ENCODE measurements at regions not wholly inside any gene's neighbourhood (a gene's known extent, or its start where the extent isn't known, plus 50 kb on each side); places are given as distances from the start of the nearest gene placed in this dataset.

DNA sequence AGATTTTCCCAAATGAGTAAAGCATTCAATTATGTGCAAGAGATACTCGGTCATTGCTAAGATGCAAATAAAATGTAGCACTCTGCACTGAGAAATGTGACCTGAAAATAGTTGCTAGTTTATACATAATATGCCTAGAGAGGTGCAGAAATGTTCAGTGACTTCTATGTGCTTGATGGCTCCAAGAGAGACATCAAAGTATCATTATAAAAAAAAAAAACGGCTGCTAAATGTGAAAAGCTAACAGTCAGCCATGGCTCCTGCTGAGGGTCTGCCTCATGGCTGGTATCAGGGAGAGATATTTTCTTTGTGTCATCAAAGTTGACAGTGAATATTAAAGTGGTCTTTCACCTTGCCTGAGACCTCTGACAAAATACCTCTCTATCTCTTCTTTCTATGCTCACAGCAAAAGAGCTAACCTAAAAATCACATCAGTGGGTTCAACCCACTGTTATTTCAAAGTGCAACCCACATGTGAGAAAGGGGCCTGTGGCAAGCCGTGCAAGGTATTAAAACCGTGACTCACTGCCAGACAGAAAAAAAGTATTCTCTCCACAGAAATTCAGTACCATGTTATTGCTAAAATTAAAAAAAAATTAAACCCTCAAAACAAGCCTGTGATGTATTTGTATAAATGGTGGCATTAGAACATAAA, 259.0 kb downstream of the HIVEP2 start:
- H3K4me1 ChIP-seq: peaks cover 0 to 3% of the 10 kb centered on the region in 2 donors
- H3K4me3 ChIP-seq: no peak overlapping the region
- H3K36me3 ChIP-seq: no peaks in the 10 kb centered on the region
- DNase-seq (no peak), ATAC-seq (no peak)
- H3K27me3 ChIP-seq: no peaks in the 10 kb centered on the region
- TF ChIP-seq, protein P1, sequence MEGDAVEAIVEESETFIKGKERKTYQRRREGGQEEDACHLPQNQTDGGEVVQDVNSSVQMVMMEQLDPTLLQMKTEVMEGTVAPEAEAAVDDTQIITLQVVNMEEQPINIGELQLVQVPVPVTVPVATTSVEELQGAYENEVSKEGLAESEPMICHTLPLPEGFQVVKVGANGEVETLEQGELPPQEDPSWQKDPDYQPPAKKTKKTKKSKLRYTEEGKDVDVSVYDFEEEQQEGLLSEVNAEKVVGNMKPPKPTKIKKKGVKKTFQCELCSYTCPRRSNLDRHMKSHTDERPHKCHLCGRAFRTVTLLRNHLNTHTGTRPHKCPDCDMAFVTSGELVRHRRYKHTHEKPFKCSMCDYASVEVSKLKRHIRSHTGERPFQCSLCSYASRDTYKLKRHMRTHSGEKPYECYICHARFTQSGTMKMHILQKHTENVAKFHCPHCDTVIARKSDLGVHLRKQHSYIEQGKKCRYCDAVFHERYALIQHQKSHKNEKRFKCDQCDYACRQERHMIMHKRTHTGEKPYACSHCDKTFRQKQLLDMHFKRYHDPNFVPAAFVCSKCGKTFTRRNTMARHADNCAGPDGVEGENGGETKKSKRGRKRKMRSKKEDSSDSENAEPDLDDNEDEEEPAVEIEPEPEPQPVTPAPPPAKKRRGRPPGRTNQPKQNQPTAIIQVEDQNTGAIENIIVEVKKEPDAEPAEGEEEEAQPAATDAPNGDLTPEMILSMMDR (IDR thresholded peaks at IDR 0.05): no peak
- H3K9me3 ChIP-seq: no peaks in the 10 kb centered on the region
- intact Hi-C loops (cut with DNase I): no loop called here
- H3K27ac ChIP-seq: no peak overlapping the region

DNA sequence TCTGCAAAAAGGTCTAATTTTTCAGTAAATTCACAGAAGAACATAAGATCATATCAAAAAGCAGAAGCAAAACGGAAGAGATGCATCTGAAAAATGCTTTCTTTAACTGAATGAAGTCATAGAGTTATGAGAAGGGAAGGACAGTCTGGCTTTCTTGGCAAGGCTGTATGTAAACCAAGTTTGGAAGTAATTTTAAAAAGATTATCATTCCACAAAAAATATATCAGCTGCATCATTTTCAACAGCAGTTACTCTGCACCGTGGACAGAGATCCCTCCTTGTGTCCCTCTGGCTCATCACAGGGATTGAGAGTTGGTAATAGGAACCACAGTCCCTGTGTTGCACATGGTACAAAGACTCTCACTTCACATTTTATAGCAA, 258.5 kb downstream of the HIVEP2 start:
- H3K4me3 ChIP-seq: no peak overlapping the region
- peak in 2 of 4 donors; percentile 48 to 54 for DNase-seq
- TF ChIP-seq, protein P1 (IDR thresholded peaks at IDR 0.05): no peak
- peaks cover 0 to 3% of the 10 kb centered on the region in 2 donors for H3K4me1 ChIP-seq
- intact Hi-C loops (cut with DNase I): no loop called here
- H3K27me3 ChIP-seq: no peaks in the 10 kb centered on the region
- no peaks in the 10 kb centered on the region for H3K36me3 ChIP-seq
- no peak overlapping the region for H3K27ac ChIP-seq
- no peaks in the 10 kb centered on the region for H3K9me3 ChIP-seq
- ATAC-seq: no peak

DNA sequence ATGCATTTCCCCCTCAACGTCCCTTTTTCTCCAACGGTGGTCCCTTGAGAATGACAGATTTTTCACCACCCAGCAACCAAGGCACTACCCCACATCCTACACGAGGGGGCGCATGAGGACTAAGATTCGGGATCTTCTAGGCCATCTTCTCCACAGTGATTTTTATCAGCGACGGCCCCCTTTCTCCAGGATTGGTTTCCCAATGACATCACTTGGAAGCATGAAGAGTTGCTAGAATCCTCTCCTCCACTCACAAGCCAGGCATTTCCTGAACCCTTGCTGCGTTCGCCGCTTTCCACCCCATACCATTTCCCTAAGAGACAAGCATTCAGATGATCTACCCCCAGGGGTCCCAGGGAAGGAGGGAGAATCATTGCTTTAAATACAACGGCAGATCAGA, 252.0 kb downstream of the HIVEP2 start:
- intact Hi-C loops (cut with DNase I): loop anchor here in 1 of 2 donors (5.0 to 10.0 kb wide), 2 partner anchors 334 to 732 kb away; no protein-coding TSS in a partner anchor
- H3K36me3 ChIP-seq: no peaks in the 10 kb centered on the region
- H3K27me3 ChIP-seq: no peaks in the 10 kb centered on the region
- no peaks in the 10 kb centered on the region for H3K9me3 ChIP-seq
- peak; percentile 86 for ATAC-seq
- H3K27ac ChIP-seq: no peak overlapping the region
- H3K4me3 ChIP-seq: no peak overlapping the region
- DNase-seq: peak in 3 of 4 donors; percentile 59 to 75 (median 65)
- H3K4me1 ChIP-seq: peaks cover 5 to 29% of the 10 kb centered on the region in 2 donors
- TF ChIP-seq, protein P1 (IDR thresholded peaks at IDR 0.05): peak; percentile 85

DNA sequence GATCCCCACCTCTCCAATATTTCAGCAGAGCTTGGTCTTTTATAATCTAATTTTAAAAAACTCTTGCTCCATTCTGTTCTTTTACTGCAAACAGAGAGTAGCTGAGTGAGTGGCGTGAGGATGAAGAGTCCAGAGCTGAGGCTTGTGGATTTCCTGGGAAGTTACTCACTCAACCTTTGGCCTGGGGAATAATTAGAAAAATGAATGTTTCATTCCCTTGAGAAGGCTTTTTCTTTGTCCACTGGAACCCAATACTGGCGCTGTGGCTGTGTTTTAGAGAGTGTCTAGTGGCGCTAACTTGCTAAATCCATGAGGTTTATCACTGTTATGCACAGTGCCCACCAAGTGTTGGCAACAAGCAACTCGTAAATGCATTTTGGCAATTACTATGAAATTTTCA, 251.5 kb downstream of the HIVEP2 start:
- ATAC-seq (peak; percentile 12), DNase-seq (no peak)
- peaks cover 5 to 31% of the 10 kb centered on the region in 2 donors for H3K4me1 ChIP-seq
- H3K4me3 ChIP-seq: no peak overlapping the region
- TF ChIP-seq, protein P1 (IDR thresholded peaks at IDR 0.05): no peak
- intact Hi-C loops (cut with DNase I): loop anchor here in 1 of 2 donors (5.0 to 10.0 kb wide), 2 partner anchors 334 to 731 kb away; no protein-coding TSS in a partner anchor
- H3K27me3 ChIP-seq: no peaks in the 10 kb centered on the region
- no peak overlapping the region for H3K27ac ChIP-seq
- no peaks in the 10 kb centered on the region for H3K36me3 ChIP-seq
- H3K9me3 ChIP-seq: no peaks in the 10 kb centered on the region

DNA sequence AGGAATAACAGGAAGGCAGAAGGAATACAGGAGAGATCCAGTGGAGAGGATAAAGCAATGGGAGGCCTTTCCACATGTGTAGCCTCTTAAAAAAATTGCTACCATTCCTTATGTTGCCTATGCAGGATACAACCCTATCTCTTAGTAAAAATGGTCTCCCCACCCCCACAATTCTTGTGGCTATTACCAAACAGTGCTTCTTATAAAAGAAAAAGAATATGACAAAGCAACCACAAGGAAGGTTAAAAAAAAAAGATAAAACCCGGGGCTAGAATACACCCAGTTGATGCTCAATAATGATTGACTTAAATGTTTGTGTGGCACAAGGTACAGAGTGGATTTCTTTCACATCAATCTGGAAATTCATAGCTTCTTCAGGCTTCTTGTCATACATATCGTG, 250.9 kb downstream of the HIVEP2 start:
- ATAC-seq: no peak
- no peaks in the 10 kb centered on the region for H3K27me3 ChIP-seq

More for the DNA sequence above, 250.9 kb downstream of the HIVEP2 start:
- peaks cover 5 to 31% of the 10 kb centered on the region in 2 donors for H3K4me1 ChIP-seq
- no peaks in the 10 kb centered on the region for H3K36me3 ChIP-seq
- H3K27ac ChIP-seq: no peak overlapping the region
- no peak for DNase-seq
- H3K4me3 ChIP-seq: no peak overlapping the region
- H3K9me3 ChIP-seq: no peaks in the 10 kb centered on the region
- TF ChIP-seq, protein P1 (IDR thresholded peaks at IDR 0.05): no peak
- intact Hi-C loops (cut with DNase I): loop anchor here in 1 of 2 donors (5.0 to 10.0 kb wide), 2 partner anchors 333 to 731 kb away; no protein-coding TSS in a partner anchor
